GM18502 (cell line): ENCODE measurements at regions not wholly inside any gene's neighbourhood (a gene's known extent, or its start where the extent isn't known, plus 50 kb on each side); places are given as distances from the start of the nearest gene placed in this dataset.
"Not testable (repeated sequence)": the region's sequence is repeated elsewhere in the genome, so short reads cannot be mapped to it uniquely, and the experiment has no call there.

Experiments used
- ATAC-seq: cut with Tn5 transposase; IDR thresholded peaks from one replicate; pipeline ENCODE4 v1.9.1; 2021; ENCODE audit warnings: mild to moderate bottlenecking; ENCODE audit not compliant: unreplicated experiment, poor library complexity

DNA sequence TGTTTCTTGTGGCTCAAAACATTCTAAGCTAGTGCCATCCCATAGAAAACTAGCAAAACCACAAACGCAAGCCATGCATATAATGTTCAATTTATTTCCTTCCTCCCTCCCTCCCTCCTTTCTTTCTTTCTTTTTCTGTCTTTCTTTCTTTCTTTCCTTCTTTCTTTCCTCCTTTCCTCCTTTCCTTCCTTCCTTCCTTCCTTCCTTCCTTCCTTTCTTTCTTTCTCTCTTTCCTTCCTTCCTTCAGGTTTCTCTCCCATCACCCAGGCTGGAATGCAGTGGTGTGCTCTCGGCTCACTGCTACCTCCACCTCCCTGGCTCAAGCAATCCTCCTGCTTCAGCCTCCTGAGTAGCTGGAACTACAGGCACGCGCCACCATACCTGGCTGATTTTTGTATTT is 492.8 kb upstream of the PROK2 start:
- no peak for ATAC-seq

DNA sequence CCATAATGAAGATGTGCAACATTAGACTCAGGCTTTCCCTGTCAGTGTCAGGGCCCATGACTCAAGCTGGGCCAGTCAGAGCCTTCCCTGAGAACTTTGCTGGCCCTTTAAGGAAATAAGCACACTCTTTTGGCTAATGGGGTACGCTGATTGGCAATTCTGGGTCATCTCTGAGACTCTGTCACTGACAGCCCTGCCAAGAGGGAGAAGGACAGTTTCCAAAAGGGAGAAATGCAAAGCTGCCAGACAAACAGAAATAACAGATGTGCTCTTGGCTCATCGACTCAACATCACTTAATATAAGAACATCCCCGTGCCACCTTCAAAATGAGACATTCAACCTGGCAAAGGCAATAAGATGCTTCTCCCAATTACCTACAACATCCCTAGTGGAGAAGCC is 491.9 kb upstream of the PROK2 start:
- ATAC-seq: no peak

DNA sequence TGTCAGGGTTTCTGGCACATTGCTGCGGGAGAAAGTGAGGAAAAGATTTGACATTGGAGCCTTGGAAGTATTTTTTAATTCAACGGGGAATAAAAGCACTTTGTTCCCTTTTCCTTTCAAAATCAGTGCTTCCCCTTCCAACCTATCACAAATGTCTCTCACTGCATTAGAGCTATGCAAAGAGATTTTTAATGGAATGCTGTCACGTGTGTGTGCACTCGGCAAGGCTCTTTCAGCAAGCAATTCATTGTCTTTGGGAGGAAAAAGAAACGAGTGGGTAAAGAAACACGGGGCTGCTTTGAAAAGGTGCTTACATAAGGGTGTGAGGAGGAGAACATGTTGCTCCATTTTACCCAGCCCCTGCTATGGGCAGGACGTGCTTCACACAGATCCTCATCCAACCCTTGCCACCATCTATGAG is 490.4 kb upstream of the PROK2 start:
- ATAC-seq: no peak

DNA sequence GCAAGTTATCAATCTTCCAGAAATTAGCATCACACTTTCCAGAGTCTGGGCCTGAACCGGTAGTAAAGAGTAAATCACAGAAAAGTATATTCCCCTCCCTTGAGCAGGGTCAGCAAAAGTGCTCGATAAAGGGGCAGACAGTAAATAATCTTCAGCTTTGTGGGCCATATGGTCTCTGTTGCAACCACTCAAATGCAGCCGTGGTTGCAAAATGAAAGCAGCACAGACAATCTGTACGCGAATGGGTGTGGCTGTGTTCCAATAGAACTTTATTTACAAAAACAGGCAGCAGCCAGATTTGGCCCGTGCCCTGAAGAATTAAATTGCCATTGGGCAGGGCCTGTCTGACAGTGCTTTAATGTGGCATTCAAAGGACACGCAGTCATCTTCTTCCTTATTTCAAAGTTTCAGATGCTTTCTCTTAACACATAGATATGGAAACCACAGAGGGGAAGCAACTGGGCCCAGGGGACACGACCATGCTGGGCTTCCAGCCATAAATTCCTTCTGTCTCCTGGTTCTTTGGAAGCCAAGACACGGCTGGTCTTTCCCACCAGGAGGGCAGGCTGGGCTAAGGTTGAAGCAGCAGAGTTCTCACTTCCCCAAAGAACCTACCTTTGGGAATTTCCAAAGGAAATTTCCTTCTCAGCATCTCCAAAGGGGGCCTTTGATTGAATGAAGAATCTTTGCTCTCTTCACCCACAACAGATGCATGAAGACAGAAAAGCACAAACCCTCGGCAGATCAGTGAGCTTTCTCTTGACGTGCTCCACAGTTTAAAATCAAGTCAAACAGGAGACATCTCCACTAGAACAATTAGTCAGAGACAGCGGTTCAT is 489.8 kb upstream of the PROK2 start:
- peak; percentile 40 for ATAC-seq

DNA sequence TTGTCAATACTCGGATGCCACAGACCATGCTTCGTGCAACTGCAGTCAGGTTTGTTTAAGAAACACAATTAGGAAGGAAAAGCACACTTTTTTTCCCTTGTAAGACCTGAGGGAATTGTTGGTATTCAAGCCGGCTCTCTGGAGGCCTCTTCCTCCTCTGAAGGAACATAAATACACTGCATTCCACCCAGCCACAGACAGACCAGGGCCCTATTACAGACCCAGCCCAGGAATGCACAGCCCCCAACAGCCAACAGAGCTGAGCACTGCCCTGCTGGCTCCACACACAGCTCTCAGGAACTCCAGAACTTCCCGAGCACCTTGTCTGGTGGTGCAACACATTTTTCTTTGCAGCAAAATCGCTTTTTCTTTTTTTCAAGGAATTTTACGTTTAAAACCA is 488.7 kb upstream of the PROK2 start:
- no peak for ATAC-seq

DNA sequence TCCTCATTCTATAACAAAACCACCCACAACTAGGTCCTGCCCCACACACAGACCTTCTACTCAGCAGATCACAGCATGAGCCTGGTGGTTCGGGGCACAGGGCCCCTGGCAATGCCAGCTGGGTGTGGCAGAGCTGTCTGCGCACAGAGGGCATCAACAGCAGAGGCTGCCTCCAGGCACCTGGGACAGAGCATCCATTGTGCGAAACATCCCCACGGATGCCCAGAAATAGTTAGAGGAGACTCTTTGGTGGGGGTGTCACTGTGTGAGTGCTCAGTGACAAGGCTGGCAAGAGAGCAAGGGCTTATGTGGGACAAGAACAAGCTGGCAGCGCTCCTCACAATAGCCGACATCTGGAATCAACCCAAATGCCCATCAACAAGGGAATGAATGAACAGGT is 487.4 kb upstream of the PROK2 start:
- no peak for ATAC-seq

DNA sequence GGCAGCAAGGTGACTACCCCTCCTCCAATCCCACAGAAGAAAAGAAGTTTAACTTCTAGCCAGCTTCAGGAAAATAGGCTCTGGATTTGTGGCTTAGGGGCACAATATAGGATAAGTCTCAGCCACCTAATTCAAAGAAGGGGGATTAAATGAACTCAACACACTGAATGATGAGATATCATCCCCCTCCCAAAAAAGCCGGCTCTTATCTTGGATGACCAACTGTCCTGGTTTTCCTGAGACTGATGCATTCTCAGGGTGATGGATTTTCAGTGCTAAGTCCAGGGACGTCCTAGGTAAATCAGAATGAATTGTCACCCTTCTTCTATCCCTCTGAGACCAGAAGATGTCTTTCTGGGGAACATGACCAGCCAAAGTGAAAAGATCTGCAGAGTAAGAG is 487.0 kb upstream of the PROK2 start:
- ATAC-seq: no peak

DNA sequence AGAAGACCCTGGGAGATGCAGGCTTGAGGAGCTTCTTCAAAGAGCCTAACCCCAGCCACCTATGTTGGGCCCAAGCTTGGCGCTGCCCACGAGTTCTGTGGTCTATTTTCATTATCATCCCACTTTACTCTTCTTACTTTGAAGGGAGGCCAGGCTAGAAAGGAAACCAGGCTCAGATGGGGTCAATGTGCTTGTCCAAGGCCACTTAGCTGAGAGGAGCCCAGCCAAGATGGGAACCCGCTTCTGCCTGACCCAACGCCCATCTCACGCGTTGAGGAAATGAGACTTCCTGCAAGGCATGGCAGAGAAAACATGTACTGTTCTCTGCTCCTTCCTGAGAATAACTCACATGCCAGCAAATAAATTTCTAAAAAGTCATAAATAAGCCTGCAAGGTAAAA is 486.3 kb upstream of the PROK2 start:
- ATAC-seq: no peak

DNA sequence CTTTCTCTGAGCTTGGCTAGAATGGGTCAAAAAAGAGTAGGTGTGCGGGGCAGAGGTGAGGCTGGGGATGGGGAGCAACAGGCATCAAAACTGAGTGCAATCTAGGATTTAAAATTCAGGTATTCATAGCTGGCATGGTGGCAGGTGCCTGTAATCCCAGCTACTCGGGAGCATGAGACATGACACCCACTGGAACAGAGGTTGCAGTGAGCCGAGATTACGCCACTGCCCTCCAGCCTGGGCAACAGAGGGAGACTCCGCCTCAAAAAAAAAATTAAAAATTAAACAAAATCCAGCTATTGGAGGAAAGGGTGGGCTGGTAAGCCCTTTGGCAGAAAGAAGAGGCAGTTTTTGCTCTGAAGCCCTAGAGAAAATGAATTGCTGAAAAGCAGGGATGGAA is 485.8 kb upstream of the PROK2 start:
- no peak for ATAC-seq

DNA sequence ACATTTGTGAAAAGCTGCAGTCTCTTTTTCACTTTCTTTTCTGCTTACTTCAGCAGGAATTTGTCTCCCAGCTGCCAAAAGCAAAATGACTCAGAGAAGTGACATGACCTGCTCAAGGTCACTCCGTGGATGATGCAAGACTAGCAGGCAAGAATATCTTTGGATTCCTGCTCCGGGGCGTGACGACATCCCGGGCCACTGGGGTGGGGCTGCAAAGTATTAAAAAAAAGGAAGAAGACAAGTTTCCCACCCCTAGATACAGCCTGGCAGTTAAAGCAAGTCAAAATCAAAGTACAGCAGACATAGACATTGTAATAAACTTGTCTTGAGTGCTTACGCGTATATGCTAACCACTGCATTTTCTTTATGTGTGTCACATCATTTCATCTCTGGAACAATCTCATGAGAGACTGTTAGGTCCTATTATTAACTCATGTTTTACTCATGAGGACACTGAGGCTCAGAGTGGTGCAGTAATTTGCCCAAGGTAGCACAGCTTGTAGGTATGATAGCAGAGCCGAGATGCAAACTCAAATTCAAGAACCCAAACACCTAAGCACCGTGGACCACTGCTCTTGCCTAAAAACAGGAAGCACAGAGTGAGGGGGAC is 485.2 kb upstream of the PROK2 start:
- no peak for ATAC-seq

DNA sequence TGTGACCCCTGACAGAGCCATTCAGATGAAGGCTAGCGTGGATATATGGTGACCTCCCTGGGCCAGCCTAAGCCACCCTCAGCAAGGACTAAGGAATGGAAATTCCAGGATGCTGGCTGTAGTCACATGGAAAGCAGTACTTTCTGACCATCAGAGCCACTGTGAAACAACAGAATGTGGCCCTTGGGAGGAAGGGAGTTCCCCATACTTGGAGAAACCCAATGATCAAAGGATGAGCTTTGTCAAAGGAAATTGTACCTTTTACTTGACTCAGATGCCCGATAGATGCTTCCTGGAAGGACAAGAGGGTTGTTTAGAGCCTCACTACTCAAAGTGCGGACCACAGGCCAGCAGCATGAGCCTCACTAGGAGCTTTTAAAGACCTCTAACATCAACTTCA is 484.5 kb upstream of the PROK2 start:
- ATAC-seq: no peak

DNA sequence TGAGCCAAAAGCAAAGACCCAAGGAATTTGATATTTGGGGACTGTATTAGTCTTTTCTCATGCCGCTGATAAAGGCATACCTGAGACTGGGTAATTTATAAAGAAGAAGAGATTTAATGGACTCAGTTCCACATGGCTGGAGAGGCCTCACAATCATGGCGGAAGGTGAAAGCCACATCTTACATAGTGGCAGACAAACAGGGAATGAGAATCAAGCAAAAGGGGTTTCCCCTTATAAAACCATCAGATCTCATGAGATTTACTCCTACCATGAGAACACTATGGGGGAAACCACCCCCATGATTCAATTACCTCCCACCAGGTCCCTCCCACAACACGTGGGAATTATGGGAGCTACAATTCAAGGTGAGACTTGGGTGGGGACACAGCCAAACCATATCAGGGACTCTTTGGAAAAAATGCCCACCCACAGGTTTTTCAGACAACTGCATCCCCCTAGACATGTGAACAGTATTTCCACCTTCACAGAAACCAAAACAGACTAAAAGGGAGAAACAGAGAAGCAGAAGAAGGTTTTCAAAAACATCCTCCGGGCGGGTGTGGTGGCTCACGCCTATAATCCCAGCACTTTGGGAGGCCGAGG is 482.1 kb upstream of the PROK2 start:
- not testable (repeated sequence) for ATAC-seq

DNA sequence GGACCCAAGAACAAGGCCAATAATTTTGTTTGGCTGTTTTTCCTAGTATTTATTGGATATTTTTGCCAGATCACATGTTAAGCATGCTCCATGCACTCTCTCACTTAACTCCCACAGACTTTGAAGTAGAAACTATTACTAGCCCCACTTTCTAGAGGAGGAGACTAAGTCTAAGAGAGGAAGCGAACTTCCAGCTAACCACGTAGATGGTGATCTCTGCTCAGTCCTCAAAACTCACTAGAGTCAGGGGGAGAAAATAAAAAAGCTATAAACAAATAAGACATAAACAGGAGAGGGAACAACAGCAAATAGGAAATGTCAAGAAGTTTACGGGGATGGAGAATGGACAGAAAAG is 481.0 kb upstream of the PROK2 start:
- no peak for ATAC-seq

DNA sequence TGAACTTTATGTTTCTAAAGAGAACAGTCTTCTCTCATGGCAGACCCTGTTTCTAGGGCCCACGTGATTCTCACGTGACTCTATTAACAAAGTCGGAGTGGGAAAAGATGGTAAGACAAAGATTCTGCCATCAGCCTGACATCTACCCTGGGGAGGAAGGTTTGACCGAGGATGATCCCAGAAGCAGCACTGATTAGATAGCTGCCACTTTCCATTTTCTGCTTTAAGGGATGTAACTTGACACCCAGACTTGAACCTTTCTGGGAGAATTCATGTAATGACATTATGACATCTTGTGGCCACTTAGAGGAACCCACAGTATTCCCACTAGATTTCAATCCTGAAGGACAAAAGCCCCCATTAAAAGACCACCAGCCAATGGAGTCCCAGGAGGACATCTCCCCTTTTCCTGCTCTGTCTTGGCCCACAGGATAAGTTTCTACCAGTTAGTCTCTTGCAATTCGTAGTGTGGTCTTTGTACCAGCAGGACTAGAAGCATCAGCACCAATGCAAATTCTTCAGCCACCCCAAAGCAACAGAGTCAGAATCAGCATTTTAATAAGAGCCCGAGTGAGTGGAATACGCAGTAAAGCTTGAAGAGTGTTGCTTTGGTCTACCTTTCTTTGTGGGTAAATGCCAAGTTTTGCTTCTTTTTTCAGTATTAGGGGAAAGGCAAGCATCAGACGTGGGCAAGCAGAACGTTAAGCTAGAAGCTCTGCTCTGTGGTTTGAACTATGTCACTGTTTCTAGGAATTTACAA is 480.5 kb upstream of the PROK2 start:
- no peak for ATAC-seq

DNA sequence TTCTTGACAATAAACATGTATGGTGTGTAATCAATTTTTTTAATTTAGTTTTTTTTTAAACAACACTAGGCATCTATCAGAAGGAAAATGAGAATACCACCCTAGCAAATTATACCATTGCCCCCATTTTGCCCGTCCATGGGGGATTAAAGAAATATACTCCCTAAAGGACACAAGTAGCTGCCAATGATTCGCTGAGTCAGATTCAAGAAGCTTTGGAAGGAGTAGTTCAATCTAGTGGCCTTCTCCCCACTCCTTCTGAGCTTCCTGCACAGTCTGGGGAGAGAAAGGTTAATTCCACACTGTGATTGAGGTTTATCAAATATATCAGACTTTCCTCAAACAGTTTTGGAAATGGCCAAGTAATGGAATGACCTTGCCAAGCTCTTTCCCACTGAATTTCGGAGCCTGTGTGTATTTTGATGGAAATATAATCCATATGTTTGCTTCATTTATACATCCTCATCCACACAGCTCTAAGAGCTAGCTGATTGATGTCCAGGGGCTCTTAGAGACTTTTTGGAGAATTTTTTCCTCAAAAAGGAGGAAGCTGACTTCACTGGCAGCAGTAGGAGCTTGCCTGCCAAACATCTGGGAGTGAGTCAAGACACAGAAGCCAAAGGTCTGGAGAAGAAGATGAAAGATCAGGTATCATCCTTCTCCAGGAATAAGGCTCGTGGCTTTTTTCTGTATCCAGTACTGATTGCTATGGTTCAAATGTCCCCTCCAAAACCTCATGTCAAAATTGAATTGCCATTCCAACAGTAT is 478.5 kb upstream of the PROK2 start:
- ATAC-seq: no peak

DNA sequence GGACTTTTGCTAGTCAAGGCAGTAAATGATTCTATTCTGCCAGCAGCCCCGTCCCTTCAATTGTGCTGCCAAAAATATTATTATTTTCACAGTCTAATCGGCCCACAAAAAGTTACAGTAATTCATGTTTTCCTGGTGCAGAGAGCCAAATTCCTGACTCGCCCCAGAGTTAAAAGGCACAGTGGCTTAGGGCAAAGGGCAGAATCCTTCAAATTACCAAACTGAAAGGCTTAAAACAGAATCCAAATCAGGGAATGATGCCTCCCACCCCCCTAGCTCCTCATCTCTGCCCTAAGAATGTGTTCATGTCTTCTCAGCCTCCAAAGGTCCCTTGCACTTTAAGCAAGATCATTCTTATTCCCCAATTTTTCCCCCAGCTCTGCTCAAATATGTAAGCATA is 477.8 kb upstream of the PROK2 start:
- no peak for ATAC-seq

DNA sequence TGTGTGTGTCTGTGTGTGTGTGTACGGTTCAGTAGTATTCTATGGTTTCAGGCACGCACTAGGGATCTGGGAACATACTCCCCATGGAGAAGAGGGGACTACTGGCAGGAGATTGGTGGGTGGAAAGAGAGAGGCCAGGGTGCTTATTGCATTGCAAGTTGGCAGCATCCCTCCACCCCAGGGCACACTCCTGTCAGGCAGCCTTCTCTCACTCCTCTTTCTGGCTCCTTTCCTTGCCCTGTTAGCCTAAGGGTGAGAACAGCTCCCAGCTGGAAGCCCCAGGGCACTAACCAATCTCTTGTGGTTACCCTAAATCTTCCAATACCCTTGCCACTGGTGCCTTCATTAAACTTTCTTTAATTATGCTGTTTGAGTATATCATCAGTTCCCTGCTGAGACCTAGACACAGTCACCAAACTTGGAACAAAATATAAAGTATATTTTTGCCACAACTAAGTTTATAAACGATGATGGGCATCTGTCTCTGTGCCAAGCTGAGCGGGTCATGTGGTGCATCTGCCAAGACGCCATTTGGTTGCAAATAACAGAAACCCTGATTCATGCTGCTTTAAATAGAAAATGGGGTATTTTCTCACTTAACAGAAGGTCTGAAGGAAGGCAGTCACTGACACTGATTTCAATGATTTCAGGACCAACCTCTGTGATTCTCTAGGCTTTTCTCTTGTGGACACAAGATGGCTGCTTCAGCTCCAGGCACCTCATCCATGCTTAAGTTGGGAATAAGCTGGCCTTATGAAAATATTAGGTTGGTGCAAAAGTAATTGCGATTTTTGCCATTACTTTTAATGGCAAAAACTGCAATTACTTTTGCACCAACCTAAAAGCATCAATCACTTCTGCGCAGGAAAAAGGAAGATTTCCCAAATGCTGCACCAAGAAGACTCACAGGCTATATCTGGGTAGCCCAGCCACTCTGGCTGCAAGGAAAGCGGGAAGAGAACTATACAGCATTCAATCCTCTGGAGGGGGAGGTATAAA is 476.9 kb upstream of the PROK2 start:
- ATAC-seq: no peak

DNA sequence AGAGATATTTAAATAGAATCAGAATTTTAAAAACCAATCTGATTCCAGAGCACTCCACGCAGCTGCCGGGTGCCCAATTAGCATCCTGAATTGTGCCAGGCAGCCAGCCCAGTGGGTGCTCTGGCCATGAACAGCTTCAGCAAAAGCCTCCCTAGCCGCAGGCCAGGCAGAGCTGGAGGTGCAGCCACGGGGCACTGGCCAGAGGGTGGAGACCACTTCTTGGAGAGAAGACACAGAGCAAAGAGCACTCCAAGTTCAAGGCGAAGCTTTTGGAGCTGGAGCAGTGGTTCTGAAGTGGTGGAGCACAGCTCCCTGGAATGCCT is 475.6 kb upstream of the PROK2 start:
- no peak for ATAC-seq
